B cell (primary cell): ENCODE measurements at regions not wholly inside any gene's neighbourhood (a gene's known extent, or its start where the extent isn't known, plus 50 kb on each side); places are given as distances from the start of the nearest gene placed in this dataset.

Experiments
- ATAC-seq: fragments of 200-7000 bp; cut with Tn5 transposase; one replicate; pipeline ENCODE4 v1.10.0; 2021; ENCODE audit warnings: low read depth, mild to moderate bottlenecking, moderate number of reproducible peaks, moderate library complexity
- CTCF ChIA-PET: fragments of 350-600 bp; sonication (Branson Sonifier 250); formaldehyde crosslinking; loops from one replicate; lab custom pipeline; 2021; ENCODE audit warnings: antibody characterized with exemption, inconsistent platforms; lab: Charles Lee
- POLR2A ChIA-PET: fragments of 350-600 bp; sonication (Branson Sonifier 250); formaldehyde crosslinking; loops from one replicate; lab custom pipeline; 2021; ENCODE audit warnings: antibody characterized with exemption; lab: Charles Lee
- DNase-seq: peaks from one replicate; pipeline ENCODE4 v3.0.0; 2013
- H2AFZ ChIP-seq: 2 replicates; pipeline ENCODE4 v1.6.1; 2012; ENCODE audit warnings: mild to moderate bottlenecking, low read depth, low read length; ENCODE audit not compliant: insufficient read depth, poor library complexity, severe bottlenecking
- H3K27ac ChIP-seq, 2 donors: 1 replicate in 1 of 2; 2 replicates in 1 of 2; pipeline ENCODE4 v1.5.1; 2012 to 2013; ENCODE audit warnings: low read length in 2 of 2, mild to moderate bottlenecking in 2 of 2, moderate library complexity in 1 of 2
- H3K27me3 ChIP-seq, 4 experiments: fragments of 200-600 bp in 1 of 4; sonication (generic) in 1 of 4; replicated peaks in 1 of 4; 1 replicate in 2 of 4; 2 replicates in 2 of 4; pipeline versions ENCODE4 v1.6.1 to v1.7.0; 2013 to 2016; ENCODE audit warnings: low read length in 3 of 4, mild to moderate bottlenecking in 2 of 4, mixed read lengths in 1 of 4, moderate library complexity in 1 of 4; ENCODE audit not compliant: insufficient read depth in 4 of 4, control insufficient read depth in 3 of 4; ENCODE audit errors: control extremely low read depth in 1 of 4
- H3K36me3 ChIP-seq, 2 experiments: replicated peaks in 1 of 2; 1 replicate in 1 of 2; 2 replicates in 1 of 2; pipeline versions ENCODE4 v1.6.1 to v1.7.1; 2013; ENCODE audit warnings: low read length in 1 of 2; ENCODE audit not compliant: insufficient read depth in 2 of 2, control insufficient read depth in 1 of 2; ENCODE audit errors: control extremely low read depth in 1 of 2, extremely low read depth in 1 of 2
- H3K4me1 ChIP-seq, 2 donors: fragments of 200-600 bp in 1 of 2; sonication (generic) in 1 of 2; 1 replicate in 1 of 2; 2 replicates in 1 of 2; pipeline versions ENCODE4 v1.5.1 to v1.6.1; 2013 to 2017; ENCODE audit warnings: low read length in 2 of 2; ENCODE audit not compliant: control insufficient read depth in 2 of 2, insufficient read depth in 2 of 2
- H3K4me2 ChIP-seq: replicated peaks from 2 replicates; pipeline ENCODE3; 2012; ENCODE audit warnings: mild to moderate bottlenecking, low read depth, low read length; ENCODE audit not compliant: poor library complexity, severe bottlenecking
- H3K4me3 ChIP-seq, 5 experiments: fragments of 200-600 bp in 1 of 5; sonication (generic) in 1 of 5; 1 replicate in 3 of 5; 2 replicates in 2 of 5; pipeline versions ENCODE4 v1.5.1 to v1.7.0; 2011 to 2016; ENCODE audit warnings: low read length in 4 of 5, mild to moderate bottlenecking in 4 of 5, low read depth in 2 of 5, control low read depth in 1 of 5, moderate library complexity in 1 of 5; ENCODE audit not compliant: insufficient read depth in 1 of 5; ENCODE audit errors: control extremely low read depth in 1 of 5, extremely low read depth in 1 of 5
- H3K79me2 ChIP-seq: fragments of 200-600 bp; sonication (generic); one replicate; pipeline ENCODE4 v1.6.0; 2016; ENCODE audit warnings: low read length; ENCODE audit not compliant: control insufficient read depth, insufficient read depth
- H3K9ac ChIP-seq: fragments of 200-600 bp; sonication (generic); 2 replicates; pipeline ENCODE4 v1.6.1; 2017; ENCODE audit warnings: mild to moderate bottlenecking, low read length, moderate library complexity
- H3K9me3 ChIP-seq, 3 donors: one replicate each; pipeline versions ENCODE4 v1.6.1 to v1.7.1; 2013; ENCODE audit warnings: low read length in 2 of 3; ENCODE audit not compliant: control insufficient read depth in 2 of 3, insufficient read depth in 1 of 3; ENCODE audit errors: control extremely low read depth in 1 of 3
- H4K20me1 ChIP-seq: 2 replicates; pipeline ENCODE4 v1.6.0; 2012; ENCODE audit warnings: mild to moderate bottlenecking, low read length; ENCODE audit not compliant: insufficient read depth, control insufficient read depth, poor library complexity, severe bottlenecking
- H3K27ac Mint-ChIP-seq: one replicate; pipeline ENCODE4 v1.8.0; 2021; ENCODE audit warnings: mixed read lengths
- H3K27me3 Mint-ChIP-seq: one replicate; pipeline ENCODE4 v1.8.0; 2021; ENCODE audit warnings: mixed read lengths
- H3K4me1 Mint-ChIP-seq: one replicate; pipeline ENCODE4 v1.8.0; 2021; ENCODE audit warnings: mixed read lengths
- H3K4me3 Mint-ChIP-seq: one replicate; pipeline ENCODE4 v1.8.0; 2021; ENCODE audit warnings: mixed read lengths
- H3K9me3 Mint-ChIP-seq: one replicate; pipeline ENCODE4 v1.8.0; 2022; ENCODE audit warnings: mixed read lengths; ENCODE audit not compliant: insufficient read depth
- CTCF ChIP-seq: fragments of 200-600 bp; IDR thresholded peaks from one replicate; pipeline ENCODE4 v1.8.0; 2022; ENCODE audit warnings: antibody characterized with exemption, mild to moderate bottlenecking
- EZH2 ChIP-seq: IDR thresholded peaks from 2 replicates; pipeline ENCODE4 v1.6.1; 2012; ENCODE audit warnings: borderline replicate concordance, low read depth, mild to moderate bottlenecking, moderate library complexity, low read length; ENCODE audit not compliant: insufficient read depth, poor library complexity, severe bottlenecking
- WGBS: methylation state at CpG from one replicate; pipeline ENCODE4 v1.1.5; 2013; ENCODE audit warnings: missing lambda C conversion rate; ENCODE audit not compliant: insufficient coverage; 5-methylcytosine and 5-hydroxymethylcytosine counted together
- intact Hi-C: fragments of 100-400 bp; cut with micrococcal nuclease; formaldehyde crosslinking; loops from one replicate; pipeline ENCODE4 v1.10.0; 2022

GRCh38 chr11:88061111-88061510 lies 114.1 kb downstream of the RAB38 start:
- no peak for ATAC-seq
- WGBS, result no CpG with 5 or more reads among the region's 3 CpGs
- ChIA-PET CTCF (no interaction called here), POLR2A (no interaction called here)
- H3K27ac ChIP-seq, result no peak overlapping the region
- no peak overlapping the region for H3K4me3 ChIP-seq
- H3K4me2 ChIP-seq, result no peak overlapping the region
- H3K4me1 ChIP-seq, result no peaks in the 10 kb centered on the region
- H4K20me1 ChIP-seq, result no peaks in the 10 kb centered on the region
- H3K36me3 ChIP-seq, result no peaks in the 10 kb centered on the region
- TF ChIP-seq CTCF (no peak), EZH2 (no peak)
- no peaks in the 10 kb centered on the region for H3K79me2 ChIP-seq
- Mint-ChIP-seq H3K9me3 (no peaks in the 10 kb centered on the region), H3K4me1 (no peaks in the 10 kb centered on the region), H3K4me3 (no peak overlapping the region), H3K27me3 (peaks cover 5% of the 10 kb centered on the region), H3K27ac (no peak overlapping the region)
- DNase-seq, result no peak
- no peaks in the 10 kb centered on the region for H3K27me3 ChIP-seq
- H2AFZ ChIP-seq, result no peak overlapping the region
- no peak overlapping the region for H3K9ac ChIP-seq
- no peaks in the 10 kb centered on the region for H3K9me3 ChIP-seq
- intact Hi-C loops, result no loop called here

DNA sequence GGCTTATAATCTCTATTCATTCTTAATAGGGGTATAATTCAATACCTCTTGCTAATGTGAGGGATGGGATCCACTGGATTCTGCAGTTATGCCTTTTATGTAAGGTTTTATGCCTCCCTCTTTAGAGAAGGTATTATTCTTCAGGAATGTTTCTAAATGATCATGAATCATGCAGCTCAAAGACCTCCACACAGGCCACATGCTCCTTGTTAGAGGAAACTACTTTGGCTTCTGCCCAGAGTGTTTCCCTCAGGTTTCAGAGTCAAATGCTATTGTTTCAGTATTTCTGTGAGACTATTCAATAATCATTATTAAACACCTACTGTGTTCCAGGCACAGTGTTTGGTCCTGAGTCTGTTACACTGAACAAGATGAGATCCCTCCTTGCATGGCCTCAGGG lies 115.9 kb downstream of the RAB38 start:
- H3K9me3 Mint-ChIP-seq, result no peaks in the 10 kb centered on the region
- no peak for TF ChIP-seq CTCF
- TF ChIP-seq EZH2, result no peak
- Histone ChIP-seq H3K27me3 (no peaks in the 10 kb centered on the region), H3K4me1 (no peaks in the 10 kb centered on the region), H3K4me3 (no peak overlapping the region), H3K27ac (no peak overlapping the region), H4K20me1 (no peaks in the 10 kb centered on the region), H3K36me3 (no peaks in the 10 kb centered on the region), H3K4me2 (no peak overlapping the region), H3K9me3 (no peaks in the 10 kb centered on the region), H2AFZ (no peak overlapping the region), H3K9ac (no peak overlapping the region), H3K79me2 (no peaks in the 10 kb centered on the region)
- H3K27me3 Mint-ChIP-seq, result peaks cover 7% of the 10 kb centered on the region
- ATAC-seq (no peak), DNase-seq (no peak)
- ChIA-PET CTCF (no interaction called here), POLR2A (no interaction called here)
- intact Hi-C loops, result no loop called here
- no peak overlapping the region for H3K27ac Mint-ChIP-seq
- no peak overlapping the region for H3K4me3 Mint-ChIP-seq
- no peaks in the 10 kb centered on the region for H3K4me1 Mint-ChIP-seq
